Body of pancreas (tissue), 4 donors: ENCODE measurements at regions not wholly inside any gene's neighbourhood (a gene's known extent, or its start where the extent isn't known, plus 50 kb on each side); places are given as distances from the start of the nearest gene placed in this dataset.

Experiments used
- ATAC-seq: fragments of 150-250 bp; one replicate; pipeline ENCODE4 v1.9.1; 2016
- DNase-seq, 4 donors: peaks; one replicate each; pipeline ENCODE4 v3.0.0-alpha.2; 2019
- H3K27ac ChIP-seq, 4 donors: fragments of 200-600 bp; sonication (generic); 1 replicate in 3 of 4; 2 replicates in 1 of 4; pipeline versions ENCODE4 v1.5.1 to v1.6.1; 2016 to 2019; ENCODE audit warnings: mild to moderate bottlenecking in 1 of 4, mixed read lengths in 1 of 4, moderate library complexity in 1 of 4
- H3K27me3 ChIP-seq, 2 donors: fragments of 200-600 bp; sonication (generic); one replicate each; pipeline ENCODE4 v1.6.0; 2016; ENCODE audit warnings: mild to moderate bottlenecking in 1 of 2
- H3K36me3 ChIP-seq, 2 donors: fragments of 200-600 bp; sonication (generic); replicated peaks in 1 of 2; 2 replicates each; pipeline ENCODE4 v1.5.1; 2016; ENCODE audit warnings: low read depth in 2 of 2; ENCODE audit not compliant: insufficient read depth in 1 of 2
- H3K4me1 ChIP-seq: fragments of 200-600 bp; sonication (generic); one replicate; pipeline ENCODE4 v1.6.0; 2016
- H3K4me3 ChIP-seq, 2 donors: fragments of 200-600 bp; sonication (generic); 1 replicate in 1 of 2; 2 replicates in 1 of 2; pipeline ENCODE4 v1.5.1; 2016 to 2019
- H3K9me3 ChIP-seq, 3 donors: fragments of 200-600 bp; sonication (generic); 1 replicate in 2 of 3; 2 replicates in 1 of 3; pipeline ENCODE4 v1.5.1; 2016
- CTCF ChIP-seq, 7 experiments: fragments of 450-650 bp in 4 of 7; fragments of 200-600 bp in 3 of 7; sonication (generic) in 3 of 7; IDR thresholded peaks; one replicate each; pipeline ENCODE4 v1.5.1; 2016 to 2019; ENCODE audit warnings: antibody characterized with exemption in 7 of 7
- POLR2A ChIP-seq, 3 donors: fragments of 450-650 bp; IDR thresholded peaks; one replicate each; pipeline ENCODE4 v1.6.1; 2016; ENCODE audit warnings: antibody characterized with exemption in 3 of 3, mild to moderate bottlenecking in 2 of 3
- WGBS, 2 donors: methylation state at CpG; one replicate each; pipeline ENCODE4 v1.1.5; 2017; 5-methylcytosine and 5-hydroxymethylcytosine counted together
- intact Hi-C: fragments of 100-400 bp; cut with DNase I; formaldehyde crosslinking; loops from one replicate; pipeline ENCODE4 v1.15.1; 2023

- 81 to 84% methylated on average over 7 of the region's 7 CpGs for WGBS, 2 donors
- intact Hi-C loops, result no loop called here
- DNase-seq (no peak), ATAC-seq (no peak)
- H3K9me3 ChIP-seq, result no peaks in the 10 kb centered on the region
- H3K36me3 ChIP-seq, result no peaks in the 10 kb centered on the region
- H3K4me3 ChIP-seq, result no peak overlapping the region
- peaks cover 4% of the 10 kb centered on the region for H3K4me1 ChIP-seq
- no peak overlapping the region for H3K27ac ChIP-seq
- no peaks in the 10 kb centered on the region for H3K27me3 ChIP-seq
- TF ChIP-seq POLR2A (IDR thresholded peaks at IDR 0.05) (no peak), CTCF (IDR thresholded peaks at IDR 0.05) (no peak)
These were observed 83.0 kb downstream of the AASDHPPT start for GRCh38 chr11:106160494-106160893.

- no peak for ATAC-seq
- TF ChIP-seq POLR2A (IDR thresholded peaks at IDR 0.05), result no peak
- TF ChIP-seq CTCF (IDR thresholded peaks at IDR 0.05), result no peak
- Histone ChIP-seq H3K27me3 (no peaks in the 10 kb centered on the region), H3K36me3 (no peaks in the 10 kb centered on the region), H3K4me1 (no peaks in the 10 kb centered on the region), H3K9me3 (no peaks in the 10 kb centered on the region), H3K4me3 (no peak overlapping the region), H3K27ac (no peak overlapping the region)
- WGBS, 2 donors, result 71 to 74% methylated on average over 3 of the region's 3 CpGs
- no peak for DNase-seq
- intact Hi-C loops, result no loop called here
These were observed 84.5 kb downstream of the AASDHPPT start for GRCh38 chr11:106161775-106162634.

DNA sequence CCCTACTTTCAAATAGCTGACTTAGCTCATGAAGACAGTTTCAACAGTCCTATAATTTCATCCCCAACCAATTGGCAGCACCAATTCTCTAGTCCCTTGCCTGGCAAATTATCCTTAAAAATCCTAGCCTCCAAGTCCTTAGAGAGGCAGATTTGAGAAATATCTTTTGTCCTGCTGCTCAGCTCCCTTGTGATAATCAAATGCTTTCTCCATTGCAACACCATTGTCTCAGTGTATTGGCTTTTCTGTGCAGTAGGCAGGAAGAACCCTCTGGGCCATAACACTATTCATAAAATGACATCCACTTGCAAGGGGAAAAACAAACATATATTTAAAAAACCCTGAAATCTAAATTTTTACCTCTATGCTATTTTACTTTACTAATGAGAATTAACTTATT lies 89.6 kb downstream of the AASDHPPT start:
- DNase-seq, result no peak
- no peak overlapping the region for H3K4me3 ChIP-seq
- peaks cover 0 to 5% (median 0%) of the 10 kb centered on the region in 3 donors for H3K9me3 ChIP-seq
- H3K27ac ChIP-seq, result no peak overlapping the region
- no peaks in the 10 kb centered on the region for H3K36me3 ChIP-seq
- no peak for TF ChIP-seq CTCF (IDR thresholded peaks at IDR 0.05)
- no peak for TF ChIP-seq POLR2A (IDR thresholded peaks at IDR 0.05)
- intact Hi-C loops, result no loop called here
- H3K27me3 ChIP-seq, result no peaks in the 10 kb centered on the region
- H3K4me1 ChIP-seq, result no peaks in the 10 kb centered on the region
- no peak for ATAC-seq

DNA sequence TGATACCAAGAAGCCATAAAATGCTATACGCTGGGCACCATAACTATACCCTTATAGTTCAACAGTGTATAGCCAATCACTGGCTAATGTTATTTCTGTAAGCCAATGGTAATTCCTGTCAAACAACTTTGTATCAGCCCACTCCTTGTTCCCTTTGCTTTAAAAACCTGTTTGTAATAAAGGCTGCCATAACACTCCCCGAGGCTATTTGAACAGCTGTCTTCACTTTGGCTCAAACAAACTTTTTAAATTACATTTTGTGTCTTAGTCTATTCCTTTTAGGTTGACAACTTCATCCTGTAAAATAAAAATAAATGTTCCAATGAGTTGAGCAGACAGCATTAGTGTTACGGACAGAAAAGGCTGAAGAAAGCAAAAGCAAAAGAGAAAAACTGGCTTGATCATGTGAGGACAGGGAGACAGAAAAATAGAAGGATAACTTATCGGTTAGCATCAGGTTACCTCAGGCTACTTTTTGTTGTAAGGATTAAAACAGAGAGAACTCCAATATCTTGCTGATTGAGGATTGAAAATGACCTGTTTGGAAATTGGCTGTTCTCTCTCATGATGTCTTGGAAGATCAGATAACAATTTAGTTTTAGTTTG lies 95.0 kb downstream of the AASDHPPT start:
- Histone ChIP-seq H3K36me3 (no peaks in the 10 kb centered on the region), H3K9me3 (peaks cover 0 to 5% (median 0%) of the 10 kb centered on the region in 3 donors), H3K27me3 (no peaks in the 10 kb centered on the region), H3K4me3 (no peak overlapping the region), H3K27ac (no peak overlapping the region), H3K4me1 (no peaks in the 10 kb centered on the region)
- TF ChIP-seq POLR2A (IDR thresholded peaks at IDR 0.05) (no peak), CTCF (IDR thresholded peaks at IDR 0.05) (no peak)
- intact Hi-C loops, result no loop called here
- WGBS, 2 donors, result 82 to 85% methylated on average over 4 of the region's 4 CpGs
- no peak for ATAC-seq
- no peak for DNase-seq
